Type B pancreatic cell (in vitro differentiated cells): ENCODE measurements at regions not wholly inside any gene's neighbourhood (a gene's known extent, or its start where the extent isn't known, plus 50 kb on each side); places are given as distances from the start of the nearest gene placed in this dataset.

Source experiments
- DNase-seq: peaks from one replicate; pipeline ENCODE4 v3.0.0; 2021; ENCODE audit warnings: mixed read lengths; ENCODE audit not compliant: unreplicated experiment; ENCODE audit errors: extremely low spot score
- H3K27ac Mint-ChIP-seq: 2 replicates; pipeline ENCODE4 v1.8.0; 2021; ENCODE audit warnings: mild to moderate bottlenecking, mixed read lengths
- H3K27me3 Mint-ChIP-seq: 2 replicates; pipeline ENCODE4 v1.8.0; 2021; ENCODE audit warnings: mixed read lengths
- H3K36me3 Mint-ChIP-seq: 2 replicates; pipeline ENCODE4 v1.8.0; 2021; ENCODE audit warnings: mixed read lengths
- H3K4me1 Mint-ChIP-seq: one replicate; pipeline ENCODE4 v1.8.0; 2021; ENCODE audit warnings: mixed read lengths; ENCODE audit not compliant: unreplicated experiment
- H3K4me3 Mint-ChIP-seq: 2 replicates; pipeline ENCODE4 v1.8.0; 2021; ENCODE audit warnings: mild to moderate bottlenecking, mixed read lengths
- H3K9me3 Mint-ChIP-seq: 2 replicates; pipeline ENCODE4 v1.8.0; 2021; ENCODE audit warnings: mixed read lengths
- CTCF ChIP-seq: fragments of 200-600 bp; sonication (generic); conservative IDR thresholded peaks from 2 replicates; pipeline ENCODE4 v1.5.0; 2021; ENCODE audit warnings: antibody characterized with exemption, mild to moderate bottlenecking

- H3K27ac Mint-ChIP-seq: no peak overlapping the region
- peaks cover 6% of the 10 kb centered on the region for H3K4me1 Mint-ChIP-seq
- no peak overlapping the region for H3K4me3 Mint-ChIP-seq
- peaks cover 4% of the 10 kb centered on the region for H3K9me3 Mint-ChIP-seq
- TF ChIP-seq CTCF: no peak
- H3K36me3 Mint-ChIP-seq: no peaks in the 10 kb centered on the region
- H3K27me3 Mint-ChIP-seq: peaks cover 20% of the 10 kb centered on the region
- DNase-seq: no peak
Measured at GRCh38 chr17:73954951-73955350, 248.5 kb upstream of the RPL38 start.

GRCh38 chr17:73955616-73956015 is 247.9 kb upstream of the RPL38 start:
- H3K4me3 Mint-ChIP-seq: no peak overlapping the region
- H3K4me1 Mint-ChIP-seq: peaks cover 6% of the 10 kb centered on the region
- no peaks in the 10 kb centered on the region for H3K36me3 Mint-ChIP-seq
- H3K9me3 Mint-ChIP-seq: peaks cover 8% of the 10 kb centered on the region
- DNase-seq: no peak
- peaks cover 20% of the 10 kb centered on the region for H3K27me3 Mint-ChIP-seq
- TF ChIP-seq CTCF: no peak
- no peak overlapping the region for H3K27ac Mint-ChIP-seq

- Mint-ChIP-seq H3K27me3 (peaks cover 16% of the 10 kb centered on the region), H3K9me3 (peaks cover 8% of the 10 kb centered on the region), H3K4me3 (no peak overlapping the region), H3K36me3 (no peaks in the 10 kb centered on the region), H3K4me1 (peaks cover 6% of the 10 kb centered on the region), H3K27ac (no peak overlapping the region)
- TF ChIP-seq CTCF: no peak
- DNase-seq: no peak
Measured at GRCh38 chr17:73956169-73956568, 247.3 kb upstream of the RPL38 start.

- H3K4me1 Mint-ChIP-seq: peaks cover 4% of the 10 kb centered on the region
- H3K4me3 Mint-ChIP-seq: no peak overlapping the region
- no peak for DNase-seq
- peak; percentile 78 for TF ChIP-seq CTCF
- H3K27ac Mint-ChIP-seq: peak overlapping the region; percentile 57
- peaks cover 9% of the 10 kb centered on the region for H3K27me3 Mint-ChIP-seq
- H3K36me3 Mint-ChIP-seq: no peaks in the 10 kb centered on the region
- peaks cover 8% of the 10 kb centered on the region for H3K9me3 Mint-ChIP-seq
Measured at GRCh38 chr17:73956595-73957465, 246.6 kb upstream of the RPL38 start.

- H3K4me1 Mint-ChIP-seq: no peaks in the 10 kb centered on the region
- no peak for DNase-seq
- H3K27ac Mint-ChIP-seq: no peak overlapping the region
- no peak for TF ChIP-seq CTCF
- peaks cover 8% of the 10 kb centered on the region for H3K9me3 Mint-ChIP-seq
- H3K27me3 Mint-ChIP-seq: peaks cover 5% of the 10 kb centered on the region
- H3K4me3 Mint-ChIP-seq: no peak overlapping the region
- H3K36me3 Mint-ChIP-seq: no peaks in the 10 kb centered on the region
Measured at GRCh38 chr17:73957564-73957963, 245.9 kb upstream of the RPL38 start.
